ENCODE measurements at regions not wholly inside any gene's neighbourhood (a gene's known extent, or its start where the extent isn't known, plus 50 kb on each side); places are given as distances from the start of the nearest gene placed in this dataset.

GRCh38 chr6:116982401-116982800, 105.4 kb downstream of the RFX6 start:
- Histone ChIP-seq H2AK5ac (ENCODE audit: low read length) (no peak overlapping the region), H4K8ac (ENCODE audit: low read depth, low read length) (no peak overlapping the region), H3K79me2 (ENCODE audit: control insufficient read depth, insufficient read depth, low read length, poor library complexity) (no peaks in the 10 kb centered on the region), H2BK120ac (ENCODE audit: insufficient read depth, low read length, poor library complexity) (no peak overlapping the region), H3K79me1 (ENCODE audit: low read length) (no peaks in the 10 kb centered on the region), H3K9ac (ENCODE audit: low read length) (no peak overlapping the region), H3K9me3 (ENCODE audit: insufficient read depth, low read depth, low read length) (no peaks in the 10 kb centered on the region), H3K36me3 (ENCODE audit: control insufficient read depth in 1 of 2, insufficient read depth in 2 of 2, low read length in 2 of 2) (no peaks in the 10 kb centered on the region), H3K27me3 (ENCODE audit: insufficient read depth, low read length) (no peaks in the 10 kb centered on the region), H2AFZ (ENCODE audit: insufficient read depth, low read length, poor library complexity) (no peak overlapping the region), H2BK5ac (ENCODE audit: low read depth, low read length, poor library complexity) (no peak overlapping the region), H3K14ac (ENCODE audit: low read length) (no peak overlapping the region), H3K4me3 (ENCODE audit: low read depth, low read length) (no peak overlapping the region), H3K4ac (ENCODE audit: low read depth, low read length) (no peak overlapping the region), H3K4me2 (ENCODE audit: low read length) (no peak overlapping the region), H3K23ac (ENCODE audit: low read length) (no peak overlapping the region), H4K12ac (ENCODE audit: low read depth, low read length) (no peak overlapping the region), H3K27ac (ENCODE audit: low read depth, low read length) (no peak overlapping the region), H3K18ac (ENCODE audit: low read length) (no peak overlapping the region), H2BK12ac (ENCODE audit: low read length) (no peak overlapping the region), H3K4me1 (ENCODE audit: control insufficient read depth in 1 of 2, insufficient read depth in 2 of 2, low read length in 2 of 2) (no peaks in the 10 kb centered on the region), H4K91ac (ENCODE audit: low read depth, low read length) (no peak overlapping the region)
- DNase-seq: no peak

- Histone ChIP-seq H3K4ac (ENCODE audit: low read depth, low read length) (no peak overlapping the region), H3K27me3 (ENCODE audit: insufficient read depth, low read length) (no peaks in the 10 kb centered on the region), H3K9ac (ENCODE audit: low read length) (no peak overlapping the region), H4K8ac (ENCODE audit: low read depth, low read length) (no peak overlapping the region), H3K4me1 (ENCODE audit: control insufficient read depth in 1 of 2, insufficient read depth in 2 of 2, low read length in 2 of 2) (no peaks in the 10 kb centered on the region), H3K27ac (ENCODE audit: low read depth, low read length) (no peak overlapping the region), H2BK12ac (ENCODE audit: low read length) (no peak overlapping the region), H2BK5ac (ENCODE audit: low read depth, low read length, poor library complexity) (no peak overlapping the region), H3K23ac (ENCODE audit: low read length) (no peak overlapping the region), H2BK120ac (ENCODE audit: insufficient read depth, low read length, poor library complexity) (no peak overlapping the region), H3K79me1 (ENCODE audit: low read length) (no peaks in the 10 kb centered on the region), H3K36me3 (ENCODE audit: control insufficient read depth in 1 of 2, insufficient read depth in 2 of 2, low read length in 2 of 2) (no peaks in the 10 kb centered on the region), H3K4me2 (ENCODE audit: low read length) (no peak overlapping the region), H3K18ac (ENCODE audit: low read length) (no peak overlapping the region), H3K79me2 (ENCODE audit: control insufficient read depth, insufficient read depth, low read length, poor library complexity) (no peaks in the 10 kb centered on the region), H3K4me3 (ENCODE audit: low read depth, low read length) (no peak overlapping the region), H2AK5ac (ENCODE audit: low read length) (no peak overlapping the region), H3K14ac (ENCODE audit: low read length) (no peak overlapping the region), H4K91ac (ENCODE audit: low read depth, low read length) (no peak overlapping the region), H3K9me3 (ENCODE audit: insufficient read depth, low read depth, low read length) (no peaks in the 10 kb centered on the region), H2AFZ (ENCODE audit: insufficient read depth, low read length, poor library complexity) (no peak overlapping the region), H4K12ac (ENCODE audit: low read depth, low read length) (no peak overlapping the region)
- WGBS (ENCODE audit: extremely low coverage, insufficient coverage, insufficient read length): no CpG with 5 or more reads among the region's 3 CpGs
- DNase-seq: no peak
Observed at GRCh38 chr6:116983375-116983774, 106.3 kb downstream of the RFX6 start.

- H2BK12ac ChIP-seq (ENCODE audit: low read length): no peak overlapping the region
- H3K4me2 ChIP-seq (ENCODE audit: low read length): no peak overlapping the region
- no peak overlapping the region for H2BK120ac ChIP-seq (ENCODE audit: insufficient read depth, low read length, poor library complexity)
- H3K18ac ChIP-seq (ENCODE audit: low read length): no peak overlapping the region
- H2BK5ac ChIP-seq (ENCODE audit: low read depth, low read length, poor library complexity): no peak overlapping the region
- no peaks in the 10 kb centered on the region for H3K9me3 ChIP-seq (ENCODE audit: insufficient read depth, low read depth, low read length)
- no peak overlapping the region for H2AFZ ChIP-seq (ENCODE audit: insufficient read depth, low read length, poor library complexity)
- no peak overlapping the region for H3K9ac ChIP-seq (ENCODE audit: low read length)
- H3K14ac ChIP-seq (ENCODE audit: low read length): no peak overlapping the region
- no peak overlapping the region for H3K27ac ChIP-seq (ENCODE audit: low read depth, low read length)
- H4K12ac ChIP-seq (ENCODE audit: low read depth, low read length): no peak overlapping the region
- H3K4me3 ChIP-seq (ENCODE audit: low read depth, low read length): no peak overlapping the region
- H3K79me1 ChIP-seq (ENCODE audit: low read length): no peaks in the 10 kb centered on the region
- H2AK5ac ChIP-seq (ENCODE audit: low read length): no peak overlapping the region
- WGBS (ENCODE audit: extremely low coverage, insufficient coverage, insufficient read length): no CpG with 5 or more reads among the region's 2 CpGs
- no peak overlapping the region for H3K23ac ChIP-seq (ENCODE audit: low read length)
- DNase-seq: no peak
- no peaks in the 10 kb centered on the region for H3K27me3 ChIP-seq (ENCODE audit: insufficient read depth, low read length)
- H3K4me1 ChIP-seq (ENCODE audit: control insufficient read depth in 1 of 2, insufficient read depth in 2 of 2, low read length in 2 of 2): no peaks in the 10 kb centered on the region
- no peak overlapping the region for H4K8ac ChIP-seq (ENCODE audit: low read depth, low read length)
- no peak overlapping the region for H4K91ac ChIP-seq (ENCODE audit: low read depth, low read length)
- H3K79me2 ChIP-seq (ENCODE audit: control insufficient read depth, insufficient read depth, low read length, poor library complexity): no peaks in the 10 kb centered on the region
- no peak overlapping the region for H3K4ac ChIP-seq (ENCODE audit: low read depth, low read length)
- no peaks in the 10 kb centered on the region for H3K36me3 ChIP-seq (ENCODE audit: control insufficient read depth in 1 of 2, insufficient read depth in 2 of 2, low read length in 2 of 2)
Observed at GRCh38 chr6:116986819-116987218, 109.8 kb downstream of the RFX6 start.

GRCh38 chr6:116990679-116991078, 113.6 kb downstream of the RFX6 start:
- H3K23ac ChIP-seq (ENCODE audit: low read length): no peak overlapping the region
- no peaks in the 10 kb centered on the region for H3K79me1 ChIP-seq (ENCODE audit: low read length)
- no peaks in the 10 kb centered on the region for H3K4me1 ChIP-seq (ENCODE audit: control insufficient read depth in 1 of 2, insufficient read depth in 2 of 2, low read length in 2 of 2)
- no peak overlapping the region for H3K4me2 ChIP-seq (ENCODE audit: low read length)
- H3K18ac ChIP-seq (ENCODE audit: low read length): no peak overlapping the region
- no peak overlapping the region for H2BK120ac ChIP-seq (ENCODE audit: insufficient read depth, low read length, poor library complexity)
- H4K8ac ChIP-seq (ENCODE audit: low read depth, low read length): no peak overlapping the region
- no peaks in the 10 kb centered on the region for H3K36me3 ChIP-seq (ENCODE audit: control insufficient read depth in 1 of 2, insufficient read depth in 2 of 2, low read length in 2 of 2)
- H2BK5ac ChIP-seq (ENCODE audit: low read depth, low read length, poor library complexity): no peak overlapping the region
- H3K9me3 ChIP-seq (ENCODE audit: insufficient read depth, low read depth, low read length): peaks cover 3% of the 10 kb centered on the region
- no peak overlapping the region for H3K14ac ChIP-seq (ENCODE audit: low read length)
- no peak overlapping the region for H3K9ac ChIP-seq (ENCODE audit: low read length)
- H3K27ac ChIP-seq (ENCODE audit: low read depth, low read length): no peak overlapping the region
- H4K91ac ChIP-seq (ENCODE audit: low read depth, low read length): no peak overlapping the region
- no peak overlapping the region for H2AFZ ChIP-seq (ENCODE audit: insufficient read depth, low read length, poor library complexity)
- H3K4me3 ChIP-seq (ENCODE audit: low read depth, low read length): no peak overlapping the region
- H2BK12ac ChIP-seq (ENCODE audit: low read length): no peak overlapping the region
- no peaks in the 10 kb centered on the region for H3K79me2 ChIP-seq (ENCODE audit: control insufficient read depth, insufficient read depth, low read length, poor library complexity)
- DNase-seq: no peak
- no CpG with 5 or more reads among the region's 1 CpG for WGBS (ENCODE audit: extremely low coverage, insufficient coverage, insufficient read length)
- no peak overlapping the region for H2AK5ac ChIP-seq (ENCODE audit: low read length)
- H3K4ac ChIP-seq (ENCODE audit: low read depth, low read length): no peak overlapping the region
- no peak overlapping the region for H4K12ac ChIP-seq (ENCODE audit: low read depth, low read length)
- H3K27me3 ChIP-seq (ENCODE audit: insufficient read depth, low read length): no peaks in the 10 kb centered on the region

GRCh38 chr6:116992546-116992945, 115.5 kb downstream of the RFX6 start:
- H2BK5ac ChIP-seq (ENCODE audit: low read depth, low read length, poor library complexity): no peak overlapping the region
- no peak overlapping the region for H3K27ac ChIP-seq (ENCODE audit: low read depth, low read length)
- no peak overlapping the region for H2BK120ac ChIP-seq (ENCODE audit: insufficient read depth, low read length, poor library complexity)
- no peak overlapping the region for H3K9ac ChIP-seq (ENCODE audit: low read length)
- no peak overlapping the region for H4K12ac ChIP-seq (ENCODE audit: low read depth, low read length)
- no peak overlapping the region for H2AFZ ChIP-seq (ENCODE audit: insufficient read depth, low read length, poor library complexity)
- no peaks in the 10 kb centered on the region for H3K79me1 ChIP-seq (ENCODE audit: low read length)
- H2AK5ac ChIP-seq (ENCODE audit: low read length): no peak overlapping the region
- H3K9me3 ChIP-seq (ENCODE audit: insufficient read depth, low read depth, low read length): peaks cover 3% of the 10 kb centered on the region
- H3K27me3 ChIP-seq (ENCODE audit: insufficient read depth, low read length): no peaks in the 10 kb centered on the region
- no peak overlapping the region for H3K4me3 ChIP-seq (ENCODE audit: low read depth, low read length)
- no peak overlapping the region for H3K4ac ChIP-seq (ENCODE audit: low read depth, low read length)
- no peaks in the 10 kb centered on the region for H3K36me3 ChIP-seq (ENCODE audit: control insufficient read depth in 1 of 2, insufficient read depth in 2 of 2, low read length in 2 of 2)
- H4K91ac ChIP-seq (ENCODE audit: low read depth, low read length): no peak overlapping the region
- H3K79me2 ChIP-seq (ENCODE audit: control insufficient read depth, insufficient read depth, low read length, poor library complexity): no peaks in the 10 kb centered on the region
- no peak for DNase-seq
- H3K14ac ChIP-seq (ENCODE audit: low read length): no peak overlapping the region
- no peak overlapping the region for H3K23ac ChIP-seq (ENCODE audit: low read length)
- H4K8ac ChIP-seq (ENCODE audit: low read depth, low read length): no peak overlapping the region
- no peak overlapping the region for H3K4me2 ChIP-seq (ENCODE audit: low read length)
- no peak overlapping the region for H3K18ac ChIP-seq (ENCODE audit: low read length)
- H3K4me1 ChIP-seq (ENCODE audit: control insufficient read depth in 1 of 2, insufficient read depth in 2 of 2, low read length in 2 of 2): peaks cover 5 to 6% of the 10 kb centered on the region in 2 experiments
- no peak overlapping the region for H2BK12ac ChIP-seq (ENCODE audit: low read length)

Data from trophoblast cell (in vitro differentiated cells and primary cell).